CD14-positive monocyte (primary cell): ENCODE measurements at regions not wholly inside any gene's neighbourhood (a gene's known extent, or its start where the extent isn't known, plus 50 kb on each side); places are given as distances from the start of the nearest gene placed in this dataset.

Experiments
- DNase-seq, 3 donors: peaks; one replicate each; pipeline ENCODE4 v3.0.0-alpha.2; 2011 to 2022
- H2AFZ ChIP-seq: 2 replicates; pipeline ENCODE4 v1.6.0; 2012; ENCODE audit warnings: mild to moderate bottlenecking, low read depth, low read length, inconsistent platforms; ENCODE audit not compliant: insufficient read depth, poor library complexity, severe bottlenecking
- H3K27ac ChIP-seq, 2 donors: 1 replicate in 1 of 2; 2 replicates in 1 of 2; pipeline ENCODE4 v1.5.1; 2012 to 2013; ENCODE audit warnings: low read length in 2 of 2, control low read depth in 1 of 2, inconsistent platforms in 1 of 2, low read depth in 1 of 2, mild to moderate bottlenecking in 1 of 2
- H3K27me3 ChIP-seq, 2 donors: one replicate each; pipeline versions ENCODE4 v1.6.0 to v1.6.1; 2011 to 2013; ENCODE audit warnings: low read length in 2 of 2; ENCODE audit not compliant: control insufficient read depth in 2 of 2, insufficient read depth in 2 of 2
- H3K36me3 ChIP-seq, 2 donors: replicated peaks in 1 of 2; 1 replicate in 1 of 2; 2 replicates in 1 of 2; pipeline versions ENCODE4 v1.5.1 to v1.6.1; 2012 to 2013; ENCODE audit warnings: low read length in 2 of 2, control low read depth in 1 of 2, inconsistent platforms in 1 of 2, mild to moderate bottlenecking in 1 of 2; ENCODE audit not compliant: insufficient read depth in 2 of 2, control insufficient read depth in 1 of 2
- H3K4me1 ChIP-seq, 2 donors: 1 replicate in 1 of 2; 2 replicates in 1 of 2; pipeline versions ENCODE4 v1.5.1 to v1.6.1; 2012 to 2013; ENCODE audit warnings: low read length in 2 of 2, control low read depth in 1 of 2, inconsistent platforms in 1 of 2, mild to moderate bottlenecking in 1 of 2, moderate library complexity in 1 of 2; ENCODE audit not compliant: insufficient read depth in 2 of 2, control insufficient read depth in 1 of 2
- H3K4me2 ChIP-seq: replicated peaks from 2 replicates; pipeline ENCODE3; 2012; ENCODE audit warnings: low read length, moderate library complexity, mild to moderate bottlenecking; ENCODE audit not compliant: poor library complexity, severe bottlenecking; ENCODE audit errors: extremely low read depth
- H3K4me3 ChIP-seq, 3 experiments: fragments of 200-600 bp in 1 of 3; sonication (generic) in 1 of 3; replicated peaks in 1 of 3; 1 replicate in 2 of 3; 2 replicates in 1 of 3; pipeline ENCODE4 v1.5.1; 2011 to 2013; ENCODE audit warnings: low read length in 3 of 3, mild to moderate bottlenecking in 3 of 3, control low read depth in 2 of 3, low read depth in 2 of 3, inconsistent platforms in 1 of 3, moderate library complexity in 1 of 3
- H3K79me2 ChIP-seq: 2 replicates; pipeline ENCODE4 v1.6.0; 2012; ENCODE audit warnings: mild to moderate bottlenecking, control low read depth, inconsistent platforms, low read length, moderate library complexity; ENCODE audit not compliant: insufficient read depth
- H3K9ac ChIP-seq: 2 replicates; pipeline ENCODE4 v1.6.0; 2017; ENCODE audit warnings: low read length, mild to moderate bottlenecking; ENCODE audit not compliant: insufficient read depth, poor library complexity, severe bottlenecking
- H3K9me3 ChIP-seq, 2 donors: replicated peaks in 1 of 2; 1 replicate in 1 of 2; 2 replicates in 1 of 2; pipeline versions ENCODE4 v1.5.1 to v1.6.1; 2012 to 2013; ENCODE audit warnings: low read length in 2 of 2, control low read depth in 1 of 2; ENCODE audit not compliant: control insufficient read depth in 1 of 2, insufficient read depth in 1 of 2
- H4K20me1 ChIP-seq: 2 replicates; pipeline ENCODE4 v1.6.0; 2012; ENCODE audit warnings: mild to moderate bottlenecking, low read length, control low read depth, moderate library complexity; ENCODE audit not compliant: insufficient read depth
- H3K27ac Mint-ChIP-seq, 7 donors: one replicate each; pipeline ENCODE4 v1.8.0; 2020; ENCODE audit warnings: mild to moderate bottlenecking in 7 of 7, mixed read lengths in 7 of 7, moderate library complexity in 6 of 7, inconsistent platforms in 2 of 7
- H3K27me3 Mint-ChIP-seq, 3 donors: one replicate each; pipeline ENCODE4 v1.8.0; 2021 to 2022; ENCODE audit warnings: low read depth in 3 of 3, mild to moderate bottlenecking in 3 of 3, mixed read lengths in 3 of 3, moderate library complexity in 3 of 3, inconsistent platforms in 1 of 3
- H3K36me3 Mint-ChIP-seq, 2 donors: one replicate each; pipeline ENCODE4 v1.8.0; 2020; ENCODE audit warnings: mixed read lengths in 2 of 2, inconsistent platforms in 1 of 2, mild to moderate bottlenecking in 1 of 2
- H3K4me1 Mint-ChIP-seq: one replicate; pipeline ENCODE4 v1.8.0; 2020; ENCODE audit warnings: mild to moderate bottlenecking, mixed read lengths
- H3K4me3 Mint-ChIP-seq, 2 donors: one replicate each; pipeline ENCODE4 v1.8.0; 2020; ENCODE audit warnings: mild to moderate bottlenecking in 2 of 2, mixed read lengths in 2 of 2, moderate library complexity in 1 of 2
- H3K9me3 Mint-ChIP-seq, 7 donors: one replicate each; pipeline ENCODE4 v1.8.0; 2020 to 2022; ENCODE audit warnings: mixed read lengths in 7 of 7, mild to moderate bottlenecking in 6 of 7, moderate library complexity in 6 of 7, inconsistent platforms in 2 of 7
- WGBS: methylation state at CpG from one replicate; pipeline ENCODE4 v1.1.5; 2013; ENCODE audit warnings: missing lambda C conversion rate; ENCODE audit not compliant: insufficient coverage; 5-methylcytosine and 5-hydroxymethylcytosine counted together
- intact Hi-C, 2 donors: fragments of 100-400 bp; cut with micrococcal nuclease; formaldehyde crosslinking; loops; one replicate each; pipeline versions ENCODE4 v1.15.0 to v1.15.1; 2023
- TF ChIP-seq, protein P1 (sequence below): fragments of 200-600 bp; IDR thresholded peaks from one replicate; pipeline ENCODE4 v1.8.0; 2022; ENCODE audit warnings: antibody characterized with exemption, mild to moderate bottlenecking

DNA sequence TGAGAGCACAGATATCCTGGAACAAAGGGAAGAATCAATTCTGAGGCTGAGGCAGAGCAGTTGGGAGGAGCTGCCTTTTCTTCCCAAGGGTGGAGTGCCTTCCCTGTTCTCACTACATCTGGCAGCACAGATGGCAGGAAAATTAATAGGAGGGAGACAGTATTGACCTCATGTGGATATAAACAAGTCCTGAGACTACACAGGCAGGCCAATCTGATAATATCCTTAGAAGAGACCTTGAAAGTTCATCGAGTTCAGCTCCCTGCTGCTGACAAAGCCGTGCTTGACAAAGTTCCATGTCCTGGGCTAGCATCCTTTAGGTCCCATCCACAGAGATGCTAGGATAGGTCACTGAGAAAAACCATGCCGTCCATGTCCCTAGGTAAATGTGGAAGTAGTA lies 1451.5 kb downstream of the EFNB2 start:
- H3K27ac ChIP-seq: no peak overlapping the region
- DNase-seq: no peak
- H3K4me1 Mint-ChIP-seq: no peaks in the 10 kb centered on the region

DNA sequence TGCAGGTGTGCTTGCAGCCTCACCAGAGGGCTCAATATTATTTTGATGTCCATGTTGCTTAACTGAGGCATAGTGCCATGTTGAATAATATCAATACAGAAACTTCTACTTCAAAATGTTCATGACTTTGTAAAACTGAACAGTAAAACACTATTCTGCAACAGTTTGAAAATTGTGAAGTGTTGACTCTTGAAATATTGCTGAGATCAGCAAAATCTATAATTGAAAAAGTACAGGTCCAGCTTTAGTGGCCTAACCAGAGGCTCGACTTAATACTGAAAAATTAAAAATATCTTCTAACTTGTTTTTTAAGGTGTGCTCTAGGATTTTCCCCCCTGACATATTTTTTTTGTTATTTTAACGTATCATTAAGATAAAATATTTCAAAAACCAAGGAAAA lies 1460.7 kb downstream of the EFNB2 start:
- H3K27me3 ChIP-seq: no peaks in the 10 kb centered on the region
- H3K9ac ChIP-seq: no peak overlapping the region
- no peak overlapping the region for H3K27ac ChIP-seq
- H3K27ac Mint-ChIP-seq: no peak overlapping the region
- H3K4me2 ChIP-seq: no peak overlapping the region
- WGBS: no CpG with 5 or more reads among the region's 2 CpGs
- H3K4me1 ChIP-seq: no peaks in the 10 kb centered on the region
- no peak overlapping the region for H3K4me3 Mint-ChIP-seq
- H2AFZ ChIP-seq: no peak overlapping the region
- H3K9me3 Mint-ChIP-seq: peaks cover 3 to 12% (median 7%) of the 10 kb centered on the region in 7 donors
- no peak for DNase-seq
- H3K79me2 ChIP-seq: no peaks in the 10 kb centered on the region
- H3K9me3 ChIP-seq: peaks cover 0 to 7% of the 10 kb centered on the region in 2 donors
- no peaks in the 10 kb centered on the region for H4K20me1 ChIP-seq
- H3K4me3 ChIP-seq: no peak overlapping the region
- H3K36me3 ChIP-seq: no peaks in the 10 kb centered on the region
- intact Hi-C loops: no loop called here
- no peaks in the 10 kb centered on the region for H3K36me3 Mint-ChIP-seq
- H3K27me3 Mint-ChIP-seq: peaks cover 0 to 2% (median 0%) of the 10 kb centered on the region in 3 donors
- H3K4me1 Mint-ChIP-seq: no peaks in the 10 kb centered on the region
- TF ChIP-seq, protein P1, sequence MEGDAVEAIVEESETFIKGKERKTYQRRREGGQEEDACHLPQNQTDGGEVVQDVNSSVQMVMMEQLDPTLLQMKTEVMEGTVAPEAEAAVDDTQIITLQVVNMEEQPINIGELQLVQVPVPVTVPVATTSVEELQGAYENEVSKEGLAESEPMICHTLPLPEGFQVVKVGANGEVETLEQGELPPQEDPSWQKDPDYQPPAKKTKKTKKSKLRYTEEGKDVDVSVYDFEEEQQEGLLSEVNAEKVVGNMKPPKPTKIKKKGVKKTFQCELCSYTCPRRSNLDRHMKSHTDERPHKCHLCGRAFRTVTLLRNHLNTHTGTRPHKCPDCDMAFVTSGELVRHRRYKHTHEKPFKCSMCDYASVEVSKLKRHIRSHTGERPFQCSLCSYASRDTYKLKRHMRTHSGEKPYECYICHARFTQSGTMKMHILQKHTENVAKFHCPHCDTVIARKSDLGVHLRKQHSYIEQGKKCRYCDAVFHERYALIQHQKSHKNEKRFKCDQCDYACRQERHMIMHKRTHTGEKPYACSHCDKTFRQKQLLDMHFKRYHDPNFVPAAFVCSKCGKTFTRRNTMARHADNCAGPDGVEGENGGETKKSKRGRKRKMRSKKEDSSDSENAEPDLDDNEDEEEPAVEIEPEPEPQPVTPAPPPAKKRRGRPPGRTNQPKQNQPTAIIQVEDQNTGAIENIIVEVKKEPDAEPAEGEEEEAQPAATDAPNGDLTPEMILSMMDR: no peak

More for the DNA sequence above, 1451.5 kb downstream of the EFNB2 start:
- Histone ChIP-seq H3K9me3 (no peaks in the 10 kb centered on the region), H2AFZ (no peak overlapping the region), H3K36me3 (no peaks in the 10 kb centered on the region), H3K9ac (no peak overlapping the region), H3K4me2 (no peak overlapping the region), H3K4me1 (no peaks in the 10 kb centered on the region), H3K79me2 (no peaks in the 10 kb centered on the region), H3K27me3 (no peaks in the 10 kb centered on the region), H4K20me1 (no peaks in the 10 kb centered on the region), H3K4me3 (no peak overlapping the region)
- intact Hi-C loops: no loop called here
- no peak overlapping the region for H3K27ac Mint-ChIP-seq
- TF ChIP-seq, protein P1: no peak
- WGBS: no CpG with 5 or more reads among the region's 3 CpGs
- peaks cover 0 to 8% (median 2%) of the 10 kb centered on the region in 7 donors for H3K9me3 Mint-ChIP-seq
- H3K4me3 Mint-ChIP-seq: no peak overlapping the region
- H3K36me3 Mint-ChIP-seq: no peaks in the 10 kb centered on the region
- no peaks in the 10 kb centered on the region for H3K27me3 Mint-ChIP-seq
